ENCODE measurements at regions not wholly inside any gene's neighbourhood (a gene's known extent, or its start where the extent isn't known, plus 50 kb on each side); places are given as distances from the start of the nearest gene placed in this dataset.

GRCh38 chr6:92361990-92362389 is 1057.4 kb downstream of the EPHA7 start:
- ATAC-seq (ENCODE audit: low read depth in 2 of 2) (no peak), DNase-seq (no peak)
- Mint-ChIP-seq H3K4me3 (no peak overlapping the region), H3K27me3 (no peaks in the 10 kb centered on the region), H3K4me1 (no peaks in the 10 kb centered on the region), H3K36me3 (no peaks in the 10 kb centered on the region), H3K9me3 (peaks cover 0 to 5% (median 0%) of the 10 kb centered on the region in 7 donors), H3K27ac (peak overlapping the region in 1 of 6 donors; percentile 36)

GRCh38 chr6:92354270-92354829 is 1065.0 kb downstream of the EPHA7 start:
- ATAC-seq (ENCODE audit: low read depth in 2 of 2): no peak
- H3K36me3 Mint-ChIP-seq: no peaks in the 10 kb centered on the region
- no peaks in the 10 kb centered on the region for H3K27me3 Mint-ChIP-seq
- no peak overlapping the region for H3K4me3 Mint-ChIP-seq
- peaks cover 0 to 3% (median 0%) of the 10 kb centered on the region in 7 donors for H3K9me3 Mint-ChIP-seq
- no peaks in the 10 kb centered on the region for H3K4me1 Mint-ChIP-seq
- no peak overlapping the region for H3K27ac Mint-ChIP-seq
- no peak for DNase-seq

- Mint-ChIP-seq H3K9me3 (peaks cover 0 to 3% (median 0%) of the 10 kb centered on the region in 7 donors), H3K27ac (no peak overlapping the region), H3K4me1 (no peaks in the 10 kb centered on the region), H3K36me3 (no peaks in the 10 kb centered on the region), H3K27me3 (no peaks in the 10 kb centered on the region), H3K4me3 (no peak overlapping the region)
- no peak for DNase-seq
- ATAC-seq (ENCODE audit: low read depth in 2 of 2): no peak
Measured at GRCh38 chr6:92352130-92352529, 1067.2 kb downstream of the EPHA7 start.

- H3K36me3 Mint-ChIP-seq: no peaks in the 10 kb centered on the region
- no peaks in the 10 kb centered on the region for H3K27me3 Mint-ChIP-seq
- H3K27ac Mint-ChIP-seq: no peak overlapping the region
- H3K9me3 Mint-ChIP-seq: no peaks in the 10 kb centered on the region
- DNase-seq: no peak
- no peak overlapping the region for H3K4me3 Mint-ChIP-seq
- H3K4me1 Mint-ChIP-seq: no peaks in the 10 kb centered on the region
- ATAC-seq (ENCODE audit: low read depth in 2 of 2): no peak
Measured at GRCh38 chr6:92341201-92341600, 1078.2 kb downstream of the EPHA7 start.

GRCh38 chr6:92339936-92340640 is 1079.3 kb downstream of the EPHA7 start:
- Mint-ChIP-seq H3K36me3 (no peaks in the 10 kb centered on the region), H3K27me3 (no peaks in the 10 kb centered on the region), H3K9me3 (peaks cover 0 to 4% (median 0%) of the 10 kb centered on the region in 7 donors), H3K4me1 (no peaks in the 10 kb centered on the region), H3K27ac (no peak overlapping the region), H3K4me3 (no peak overlapping the region)
- DNase-seq (no peak), ATAC-seq (ENCODE audit: low read depth in 2 of 2) (no peak)

- H3K27me3 Mint-ChIP-seq: no peaks in the 10 kb centered on the region
- ATAC-seq (ENCODE audit: low read depth in 2 of 2): no peak
- no peak overlapping the region for H3K27ac Mint-ChIP-seq
- H3K4me1 Mint-ChIP-seq: no peaks in the 10 kb centered on the region
- DNase-seq: no peak
- peaks cover 0 to 4% (median 0%) of the 10 kb centered on the region in 7 donors for H3K9me3 Mint-ChIP-seq
- no peaks in the 10 kb centered on the region for H3K36me3 Mint-ChIP-seq
- no peak overlapping the region for H3K4me3 Mint-ChIP-seq
Measured at GRCh38 chr6:92337571-92337970, 1081.8 kb downstream of the EPHA7 start.

GRCh38 chr6:92329208-92329847 is 1090.0 kb downstream of the EPHA7 start:
- Mint-ChIP-seq H3K36me3 (no peaks in the 10 kb centered on the region), H3K9me3 (peaks cover 0 to 6% (median 0%) of the 10 kb centered on the region in 7 donors), H3K27ac (no peak overlapping the region), H3K27me3 (no peaks in the 10 kb centered on the region), H3K4me3 (no peak overlapping the region), H3K4me1 (no peaks in the 10 kb centered on the region)
- ATAC-seq (ENCODE audit: low read depth in 2 of 2) (no peak), DNase-seq (no peak)

GRCh38 chr6:92315312-92315711 is 1104.0 kb downstream of the EPHA7 start:
- ATAC-seq (ENCODE audit: low read depth in 2 of 2) (no peak), DNase-seq (no peak)
- Mint-ChIP-seq H3K4me1 (no peaks in the 10 kb centered on the region), H3K27ac (no peak overlapping the region), H3K27me3 (no peaks in the 10 kb centered on the region), H3K9me3 (peaks cover 0 to 3% (median 0%) of the 10 kb centered on the region in 7 donors), H3K36me3 (no peaks in the 10 kb centered on the region), H3K4me3 (no peak overlapping the region)

- ATAC-seq (ENCODE audit: low read depth in 2 of 2): no peak
- no peak for DNase-seq
- H3K4me1 Mint-ChIP-seq: no peaks in the 10 kb centered on the region
- H3K4me3 Mint-ChIP-seq: no peak overlapping the region
- H3K27ac Mint-ChIP-seq: no peak overlapping the region
- H3K9me3 Mint-ChIP-seq: peaks cover 0 to 5% (median under 1%) of the 10 kb centered on the region in 7 donors
- H3K27me3 Mint-ChIP-seq: no peaks in the 10 kb centered on the region
- H3K36me3 Mint-ChIP-seq: no peaks in the 10 kb centered on the region
Measured at GRCh38 chr6:92297101-92297500, 1122.3 kb downstream of the EPHA7 start.

- H3K27me3 Mint-ChIP-seq: no peaks in the 10 kb centered on the region
- H3K4me1 Mint-ChIP-seq: no peaks in the 10 kb centered on the region
- peaks cover 0 to 5% (median 2%) of the 10 kb centered on the region in 7 donors for H3K9me3 Mint-ChIP-seq
- no peak for DNase-seq
- H3K36me3 Mint-ChIP-seq: no peaks in the 10 kb centered on the region
- no peak overlapping the region for H3K4me3 Mint-ChIP-seq
- H3K27ac Mint-ChIP-seq: no peak overlapping the region
- no peak for ATAC-seq (ENCODE audit: low read depth in 2 of 2)
Measured at GRCh38 chr6:92292067-92292466, 1127.3 kb downstream of the EPHA7 start.

- no peak for ATAC-seq (ENCODE audit: low read depth in 2 of 2)
- Mint-ChIP-seq H3K27me3 (no peaks in the 10 kb centered on the region), H3K27ac (no peak overlapping the region), H3K9me3 (peaks cover 0 to 7% (median 3%) of the 10 kb centered on the region in 7 donors), H3K4me3 (no peak overlapping the region), H3K4me1 (no peaks in the 10 kb centered on the region), H3K36me3 (no peaks in the 10 kb centered on the region)
- no peak for DNase-seq
Measured at GRCh38 chr6:92289831-92290230, 1129.5 kb downstream of the EPHA7 start.

GRCh38 chr6:92281571-92282076 is 1137.7 kb downstream of the EPHA7 start:
- no peak overlapping the region for H3K27ac Mint-ChIP-seq
- no peaks in the 10 kb centered on the region for H3K4me1 Mint-ChIP-seq
- H3K4me3 Mint-ChIP-seq: no peak overlapping the region
- H3K36me3 Mint-ChIP-seq: no peaks in the 10 kb centered on the region
- ATAC-seq (ENCODE audit: low read depth in 2 of 2) (no peak), DNase-seq (no peak)
- H3K27me3 Mint-ChIP-seq: no peaks in the 10 kb centered on the region
- H3K9me3 Mint-ChIP-seq: peaks cover 0 to 4% (median 0%) of the 10 kb centered on the region in 7 donors

- Mint-ChIP-seq H3K4me3 (no peak overlapping the region), H3K4me1 (no peaks in the 10 kb centered on the region), H3K9me3 (peaks cover 0 to 16% (median 3%) of the 10 kb centered on the region in 7 donors), H3K36me3 (no peaks in the 10 kb centered on the region), H3K27me3 (no peaks in the 10 kb centered on the region), H3K27ac (no peak overlapping the region)
- DNase-seq (no peak), ATAC-seq (ENCODE audit: low read depth in 2 of 2) (no peak)
Measured at GRCh38 chr6:92275150-92275549, 1144.2 kb downstream of the EPHA7 start.

- Mint-ChIP-seq H3K9me3 (peaks cover 0 to 16% (median 3%) of the 10 kb centered on the region in 7 donors), H3K36me3 (no peaks in the 10 kb centered on the region), H3K27ac (no peak overlapping the region), H3K4me3 (no peak overlapping the region), H3K27me3 (no peaks in the 10 kb centered on the region), H3K4me1 (no peaks in the 10 kb centered on the region)
- ATAC-seq (ENCODE audit: low read depth in 2 of 2) (no peak), DNase-seq (no peak)
Measured at GRCh38 chr6:92274588-92274987, 1144.8 kb downstream of the EPHA7 start.
